H1 (cell line): ENCODE measurements at regions not wholly inside any gene's neighbourhood (a gene's known extent, or its start where the extent isn't known, plus 50 kb on each side); places are given as distances from the start of the nearest gene placed in this dataset.

ENCODE experiments used
- CREB1 ChIP-seq: IDR thresholded peaks from 2 replicates; pipeline ENCODE4 v1.6.1; 2012; ENCODE audit warnings: inconsistent platforms
- RBBP5 ChIP-seq: IDR thresholded peaks from 2 replicates; pipeline ENCODE4 v1.7.1; 2012; ENCODE audit warnings: low read depth, mild to moderate bottlenecking, inconsistent platforms, low read length, moderate library complexity, borderline replicate concordance
- TF ChIP-seq, protein P1 (sequence below): fragments of 300-600 bp; sonication (generic); IDR thresholded peaks from 2 replicates; pipeline ENCODE4 v1.7.1; 2012; ENCODE audit warnings: low read length, moderate library complexity, mild to moderate bottlenecking, inconsistent platforms; ENCODE audit not compliant: insufficient replicate concordance
- TF ChIP-seq, protein P2 (sequence below), 3 experiments: IDR thresholded peaks; 1 replicate in 2 of 3; 2 replicates in 1 of 3; pipeline versions ENCODE4 v1.5.1 to v1.6.1; 2011; ENCODE audit warnings: low read length in 3 of 3, mild to moderate bottlenecking in 3 of 3, inconsistent platforms in 2 of 3, low read depth in 1 of 3, moderate library complexity in 1 of 3; ENCODE audit not compliant: insufficient read depth in 1 of 3; ENCODE audit errors: control extremely low read depth in 1 of 3

- no peak for TF ChIP-seq RBBP5
- no peak for TF ChIP-seq CREB1
- TF ChIP-seq, protein P1, sequence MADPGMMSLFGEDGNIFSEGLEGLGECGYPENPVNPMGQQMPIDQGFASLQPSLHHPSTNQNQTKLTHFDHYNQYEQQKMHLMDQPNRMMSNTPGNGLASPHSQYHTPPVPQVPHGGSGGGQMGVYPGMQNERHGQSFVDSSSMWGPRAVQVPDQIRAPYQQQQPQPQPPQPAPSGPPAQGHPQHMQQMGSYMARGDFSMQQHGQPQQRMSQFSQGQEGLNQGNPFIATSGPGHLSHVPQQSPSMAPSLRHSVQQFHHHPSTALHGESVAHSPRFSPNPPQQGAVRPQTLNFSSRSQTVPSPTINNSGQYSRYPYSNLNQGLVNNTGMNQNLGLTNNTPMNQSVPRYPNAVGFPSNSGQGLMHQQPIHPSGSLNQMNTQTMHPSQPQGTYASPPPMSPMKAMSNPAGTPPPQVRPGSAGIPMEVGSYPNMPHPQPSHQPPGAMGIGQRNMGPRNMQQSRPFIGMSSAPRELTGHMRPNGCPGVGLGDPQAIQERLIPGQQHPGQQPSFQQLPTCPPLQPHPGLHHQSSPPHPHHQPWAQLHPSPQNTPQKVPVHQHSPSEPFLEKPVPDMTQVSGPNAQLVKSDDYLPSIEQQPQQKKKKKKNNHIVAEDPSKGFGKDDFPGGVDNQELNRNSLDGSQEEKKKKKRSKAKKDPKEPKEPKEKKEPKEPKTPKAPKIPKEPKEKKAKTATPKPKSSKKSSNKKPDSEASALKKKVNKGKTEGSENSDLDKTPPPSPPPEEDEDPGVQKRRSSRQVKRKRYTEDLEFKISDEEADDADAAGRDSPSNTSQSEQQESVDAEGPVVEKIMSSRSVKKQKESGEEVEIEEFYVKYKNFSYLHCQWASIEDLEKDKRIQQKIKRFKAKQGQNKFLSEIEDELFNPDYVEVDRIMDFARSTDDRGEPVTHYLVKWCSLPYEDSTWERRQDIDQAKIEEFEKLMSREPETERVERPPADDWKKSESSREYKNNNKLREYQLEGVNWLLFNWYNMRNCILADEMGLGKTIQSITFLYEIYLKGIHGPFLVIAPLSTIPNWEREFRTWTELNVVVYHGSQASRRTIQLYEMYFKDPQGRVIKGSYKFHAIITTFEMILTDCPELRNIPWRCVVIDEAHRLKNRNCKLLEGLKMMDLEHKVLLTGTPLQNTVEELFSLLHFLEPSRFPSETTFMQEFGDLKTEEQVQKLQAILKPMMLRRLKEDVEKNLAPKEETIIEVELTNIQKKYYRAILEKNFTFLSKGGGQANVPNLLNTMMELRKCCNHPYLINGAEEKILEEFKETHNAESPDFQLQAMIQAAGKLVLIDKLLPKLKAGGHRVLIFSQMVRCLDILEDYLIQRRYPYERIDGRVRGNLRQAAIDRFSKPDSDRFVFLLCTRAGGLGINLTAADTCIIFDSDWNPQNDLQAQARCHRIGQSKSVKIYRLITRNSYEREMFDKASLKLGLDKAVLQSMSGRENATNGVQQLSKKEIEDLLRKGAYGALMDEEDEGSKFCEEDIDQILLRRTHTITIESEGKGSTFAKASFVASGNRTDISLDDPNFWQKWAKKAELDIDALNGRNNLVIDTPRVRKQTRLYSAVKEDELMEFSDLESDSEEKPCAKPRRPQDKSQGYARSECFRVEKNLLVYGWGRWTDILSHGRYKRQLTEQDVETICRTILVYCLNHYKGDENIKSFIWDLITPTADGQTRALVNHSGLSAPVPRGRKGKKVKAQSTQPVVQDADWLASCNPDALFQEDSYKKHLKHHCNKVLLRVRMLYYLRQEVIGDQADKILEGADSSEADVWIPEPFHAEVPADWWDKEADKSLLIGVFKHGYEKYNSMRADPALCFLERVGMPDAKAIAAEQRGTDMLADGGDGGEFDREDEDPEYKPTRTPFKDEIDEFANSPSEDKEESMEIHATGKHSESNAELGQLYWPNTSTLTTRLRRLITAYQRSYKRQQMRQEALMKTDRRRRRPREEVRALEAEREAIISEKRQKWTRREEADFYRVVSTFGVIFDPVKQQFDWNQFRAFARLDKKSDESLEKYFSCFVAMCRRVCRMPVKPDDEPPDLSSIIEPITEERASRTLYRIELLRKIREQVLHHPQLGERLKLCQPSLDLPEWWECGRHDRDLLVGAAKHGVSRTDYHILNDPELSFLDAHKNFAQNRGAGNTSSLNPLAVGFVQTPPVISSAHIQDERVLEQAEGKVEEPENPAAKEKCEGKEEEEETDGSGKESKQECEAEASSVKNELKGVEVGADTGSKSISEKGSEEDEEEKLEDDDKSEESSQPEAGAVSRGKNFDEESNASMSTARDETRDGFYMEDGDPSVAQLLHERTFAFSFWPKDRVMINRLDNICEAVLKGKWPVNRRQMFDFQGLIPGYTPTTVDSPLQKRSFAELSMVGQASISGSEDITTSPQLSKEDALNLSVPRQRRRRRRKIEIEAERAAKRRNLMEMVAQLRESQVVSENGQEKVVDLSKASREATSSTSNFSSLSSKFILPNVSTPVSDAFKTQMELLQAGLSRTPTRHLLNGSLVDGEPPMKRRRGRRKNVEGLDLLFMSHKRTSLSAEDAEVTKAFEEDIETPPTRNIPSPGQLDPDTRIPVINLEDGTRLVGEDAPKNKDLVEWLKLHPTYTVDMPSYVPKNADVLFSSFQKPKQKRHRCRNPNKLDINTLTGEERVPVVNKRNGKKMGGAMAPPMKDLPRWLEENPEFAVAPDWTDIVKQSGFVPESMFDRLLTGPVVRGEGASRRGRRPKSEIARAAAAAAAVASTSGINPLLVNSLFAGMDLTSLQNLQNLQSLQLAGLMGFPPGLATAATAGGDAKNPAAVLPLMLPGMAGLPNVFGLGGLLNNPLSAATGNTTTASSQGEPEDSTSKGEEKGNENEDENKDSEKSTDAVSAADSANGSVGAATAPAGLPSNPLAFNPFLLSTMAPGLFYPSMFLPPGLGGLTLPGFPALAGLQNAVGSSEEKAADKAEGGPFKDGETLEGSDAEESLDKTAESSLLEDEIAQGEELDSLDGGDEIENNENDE = no peak
- TF ChIP-seq, protein P2, sequence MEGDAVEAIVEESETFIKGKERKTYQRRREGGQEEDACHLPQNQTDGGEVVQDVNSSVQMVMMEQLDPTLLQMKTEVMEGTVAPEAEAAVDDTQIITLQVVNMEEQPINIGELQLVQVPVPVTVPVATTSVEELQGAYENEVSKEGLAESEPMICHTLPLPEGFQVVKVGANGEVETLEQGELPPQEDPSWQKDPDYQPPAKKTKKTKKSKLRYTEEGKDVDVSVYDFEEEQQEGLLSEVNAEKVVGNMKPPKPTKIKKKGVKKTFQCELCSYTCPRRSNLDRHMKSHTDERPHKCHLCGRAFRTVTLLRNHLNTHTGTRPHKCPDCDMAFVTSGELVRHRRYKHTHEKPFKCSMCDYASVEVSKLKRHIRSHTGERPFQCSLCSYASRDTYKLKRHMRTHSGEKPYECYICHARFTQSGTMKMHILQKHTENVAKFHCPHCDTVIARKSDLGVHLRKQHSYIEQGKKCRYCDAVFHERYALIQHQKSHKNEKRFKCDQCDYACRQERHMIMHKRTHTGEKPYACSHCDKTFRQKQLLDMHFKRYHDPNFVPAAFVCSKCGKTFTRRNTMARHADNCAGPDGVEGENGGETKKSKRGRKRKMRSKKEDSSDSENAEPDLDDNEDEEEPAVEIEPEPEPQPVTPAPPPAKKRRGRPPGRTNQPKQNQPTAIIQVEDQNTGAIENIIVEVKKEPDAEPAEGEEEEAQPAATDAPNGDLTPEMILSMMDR (IDR thresholded peaks at IDR 0.05; ENCODE audit: control extremely low read depth in 1 of 3, insufficient read depth in 1 of 3, low read depth in 1 of 3, low read length in 3 of 3) = no peak
Measured at GRCh38 chr10:110355922-110356627, 51.4 kb upstream of the SMNDC1 start (continued).
